A172 (cell line): ENCODE measurements at regions not wholly inside any gene's neighbourhood (a gene's known extent, or its start where the extent isn't known, plus 50 kb on each side); places are given as distances from the start of the nearest gene placed in this dataset.
A peak's percentile ranks its signal among the peaks of the same experiment; 100 is the strongest.
"Not testable (repeated sequence)": the region's sequence is repeated elsewhere in the genome, so short reads cannot be mapped to it uniquely, and the experiment has no call there.

Experiments used
- DNase-seq: peaks from one replicate; pipeline ENCODE4 v3.0.0-alpha.2; 2015; ENCODE audit warnings: low spot score

GRCh38 chr6:159594106-159594749 lies 98.8 kb downstream of the SOD2 start:
- DNase-seq: peak; percentile 41

GRCh38 chr6:159590835-159591234 lies 102.2 kb downstream of the SOD2 start:
- DNase-seq: no peak

- DNase-seq: no peak
Measured at GRCh38 chr6:159586684-159587083, 106.4 kb downstream of the SOD2 start.

GRCh38 chr6:159582736-159583135 lies 110.3 kb downstream of the SOD2 start:
- no peak for DNase-seq

- peak; percentile 80 for DNase-seq
Measured at GRCh38 chr6:159578629-159579028, 114.4 kb downstream of the SOD2 start.

- DNase-seq: peak; percentile 95
Measured at GRCh38 chr6:159577564-159577963, 115.5 kb downstream of the SOD2 start.

- DNase-seq: no peak
Measured at GRCh38 chr6:159572439-159573110, 120.5 kb downstream of the SOD2 start.

GRCh38 chr6:159565181-159565710 lies 127.8 kb downstream of the SOD2 start:
- no peak for DNase-seq

GRCh38 chr6:159564456-159564855 lies 128.6 kb downstream of the SOD2 start:
- no peak for DNase-seq

GRCh38 chr6:159557031-159557430 lies 136.0 kb downstream of the SOD2 start:
- DNase-seq: no peak

GRCh38 chr6:159555082-159555875 lies 137.8 kb downstream of the SOD2 start:
- DNase-seq: no peak

GRCh38 chr6:159541296-159541695 lies 151.7 kb downstream of the SOD2 start:
- no peak for DNase-seq

GRCh38 chr6:159540883-159541282 lies 152.2 kb downstream of the SOD2 start:
- DNase-seq: no peak

GRCh38 chr6:159540152-159540551 lies 152.9 kb downstream of the SOD2 start:
- no peak for DNase-seq

GRCh38 chr6:159538031-159538430 lies 155.0 kb downstream of the SOD2 start:
- not testable (repeated sequence) for DNase-seq

GRCh38 chr6:159535656-159536350 lies 157.2 kb downstream of the SOD2 start:
- DNase-seq: no peak

GRCh38 chr6:159533568-159533967 lies 159.5 kb downstream of the SOD2 start:
- no peak for DNase-seq

GRCh38 chr6:159533016-159533415 lies 160.0 kb downstream of the SOD2 start:
- no peak for DNase-seq

- no peak for DNase-seq
Measured at GRCh38 chr6:159532155-159532554, 160.9 kb downstream of the SOD2 start.

GRCh38 chr6:159529934-159530333 lies 163.1 kb downstream of the SOD2 start:
- no peak for DNase-seq

- no peak for DNase-seq
Measured at GRCh38 chr6:159527351-159527750, 165.7 kb downstream of the SOD2 start.

GRCh38 chr6:159525445-159526025 lies 167.5 kb downstream of the SOD2 start:
- DNase-seq: no peak
